Mesenchymal stem cell (in vitro differentiated cells and primary cell): ENCODE measurements at regions not wholly inside any gene's neighbourhood (a gene's known extent, or its start where the extent isn't known, plus 50 kb on each side); places are given as distances from the start of the nearest gene placed in this dataset.

Source experiments
- DNase-seq: peaks from one replicate; pipeline ENCODE4 v3.0.0-alpha.2; 2013
- H2AFZ ChIP-seq: one replicate; pipeline ENCODE4 v1.6.1; 2013; ENCODE audit warnings: low read depth, mild to moderate bottlenecking, control low read depth, inconsistent platforms, low read length, moderate library complexity
- H2AK5ac ChIP-seq: 2 replicates; pipeline ENCODE4 v1.6.1; 2013; ENCODE audit warnings: low read length, moderate library complexity, mild to moderate bottlenecking, inconsistent platforms; ENCODE audit not compliant: severe bottlenecking
- H2BK120ac ChIP-seq: one replicate; pipeline ENCODE4 v1.6.1; 2013; ENCODE audit warnings: low read depth, mild to moderate bottlenecking, inconsistent platforms, low read length, moderate library complexity
- H2BK12ac ChIP-seq, 2 experiments: one replicate each; pipeline ENCODE4 v1.6.1; 2013; ENCODE audit warnings: inconsistent platforms in 2 of 2, low read length in 2 of 2, mild to moderate bottlenecking in 2 of 2, moderate library complexity in 2 of 2, control low read depth in 1 of 2
- H2BK15ac ChIP-seq: one replicate; pipeline ENCODE4 v1.6.1; 2013; ENCODE audit warnings: mild to moderate bottlenecking, low read depth, inconsistent platforms; ENCODE audit not compliant: poor library complexity, severe bottlenecking
- H2BK5ac ChIP-seq: 2 replicates; pipeline ENCODE4 v1.6.1; 2013; ENCODE audit warnings: low read depth, mild to moderate bottlenecking, low read length, control low read depth, inconsistent platforms; ENCODE audit not compliant: poor library complexity, severe bottlenecking
- H3K14ac ChIP-seq, 2 experiments: one replicate each; pipeline ENCODE4 v1.6.1; 2013; ENCODE audit warnings: inconsistent platforms in 2 of 2, low read length in 2 of 2, control low read depth in 1 of 2, mild to moderate bottlenecking in 1 of 2, moderate library complexity in 1 of 2
- H3K18ac ChIP-seq, 2 experiments: one replicate each; pipeline ENCODE4 v1.6.1; 2013; ENCODE audit warnings: inconsistent platforms in 2 of 2, low read length in 2 of 2, control low read depth in 1 of 2, low read depth in 1 of 2, mild to moderate bottlenecking in 1 of 2
- H3K23ac ChIP-seq, 2 experiments: one replicate each; pipeline ENCODE4 v1.6.1; 2013; ENCODE audit warnings: inconsistent platforms in 2 of 2, low read length in 2 of 2, mild to moderate bottlenecking in 2 of 2, moderate library complexity in 2 of 2, control low read depth in 1 of 2
- H3K27ac ChIP-seq: 2 replicates; pipeline ENCODE4 v1.5.1; 2013; ENCODE audit warnings: mild to moderate bottlenecking, moderate library complexity, low read length, control low read depth, inconsistent platforms; ENCODE audit not compliant: poor library complexity, severe bottlenecking
- H3K27me3 ChIP-seq, 2 experiments: 2 replicates each; pipeline versions ENCODE4 v1.6.1 to v1.7.0; 2013; ENCODE audit warnings: low read length in 2 of 2, mild to moderate bottlenecking in 2 of 2, moderate library complexity in 2 of 2, control low read depth in 1 of 2, inconsistent platforms in 1 of 2; ENCODE audit not compliant: control insufficient read depth in 1 of 2, insufficient read depth in 1 of 2
- H3K36me3 ChIP-seq, 2 experiments: 2 replicates each; pipeline versions ENCODE4 v1.6.1 to v1.7.0; 2013; ENCODE audit warnings: low read length in 2 of 2, control low read depth in 1 of 2, inconsistent platforms in 1 of 2, low read depth in 1 of 2, mild to moderate bottlenecking in 1 of 2; ENCODE audit not compliant: insufficient read depth in 2 of 2, control insufficient read depth in 1 of 2
- H3K4ac ChIP-seq, 2 experiments: one replicate each; pipeline ENCODE4 v1.6.1; 2013; ENCODE audit warnings: inconsistent platforms in 2 of 2, low read length in 2 of 2, mild to moderate bottlenecking in 2 of 2, moderate library complexity in 2 of 2, control low read depth in 1 of 2, low read depth in 1 of 2
- H3K4me1 ChIP-seq: 2 replicates; pipeline ENCODE4 v1.6.1; 2013; ENCODE audit warnings: low read depth, low read length, control low read depth; ENCODE audit not compliant: control insufficient read depth, insufficient read depth
- H3K4me2 ChIP-seq: 2 replicates; pipeline ENCODE4 v1.6.1; 2013; ENCODE audit warnings: low read length, mild to moderate bottlenecking, inconsistent platforms; ENCODE audit not compliant: poor library complexity, severe bottlenecking
- H3K4me3 ChIP-seq, 2 experiments: 2 replicates each; pipeline versions ENCODE4 v1.5.1 to v1.7.0; 2013; ENCODE audit warnings: low read length in 2 of 2, mild to moderate bottlenecking in 2 of 2, control low read depth in 1 of 2, low read depth in 1 of 2; ENCODE audit not compliant: insufficient read depth in 1 of 2
- H3K79me1 ChIP-seq: replicated peaks from 2 replicates; pipeline ENCODE4 v1.6.1; 2013; ENCODE audit warnings: mild to moderate bottlenecking, control low read depth, low read length, inconsistent platforms; ENCODE audit not compliant: poor library complexity, severe bottlenecking
- H3K9ac ChIP-seq: 2 replicates; pipeline ENCODE4 v1.7.0; 2013; ENCODE audit warnings: mild to moderate bottlenecking, low read length, moderate library complexity
- H3K9me3 ChIP-seq: 2 replicates; pipeline ENCODE4 v1.7.0; 2013; ENCODE audit warnings: mild to moderate bottlenecking, low read length; ENCODE audit not compliant: control insufficient read depth
- H4K8ac ChIP-seq: one replicate; pipeline ENCODE4 v1.6.1; 2013; ENCODE audit warnings: inconsistent platforms, mild to moderate bottlenecking, low read length, moderate library complexity
- H4K91ac ChIP-seq: one replicate; pipeline ENCODE4 v1.6.1; 2013; ENCODE audit warnings: mild to moderate bottlenecking, low read length, inconsistent platforms
- WGBS: methylation state at CpG from one replicate; pipeline ENCODE4 v1.1.7; 2013; ENCODE audit warnings: mixed read lengths; 5-methylcytosine and 5-hydroxymethylcytosine counted together

- Histone ChIP-seq H3K14ac (no peak overlapping the region), H3K4me1 (no peaks in the 10 kb centered on the region), H3K36me3 (no peaks in the 10 kb centered on the region), H2AFZ (no peak overlapping the region), H3K23ac (no peak overlapping the region), H3K4ac (no peak overlapping the region), H2AK5ac (no peak overlapping the region), H3K79me1 (no peaks in the 10 kb centered on the region), H2BK5ac (no peak overlapping the region), H4K91ac (no peak overlapping the region), H3K18ac (no peak overlapping the region), H2BK120ac (no peak overlapping the region), H2BK12ac (no peak overlapping the region), H2BK15ac (no peak overlapping the region), H3K4me3 (no peak overlapping the region), H3K4me2 (no peak overlapping the region), H3K9ac (no peak overlapping the region), H3K9me3 (no peaks in the 10 kb centered on the region), H3K27me3 (no peaks in the 10 kb centered on the region), H4K8ac (no peak overlapping the region), H3K27ac (no peak overlapping the region)
- 100% methylated on average over 2 of the region's 4 CpGs for WGBS
- DNase-seq, result no peak
These were observed 137.1 kb upstream of the THBS1 start for GRCh38 chr15:39443659-39444219.

GRCh38 chr15:39444735-39445470 lies 136.0 kb upstream of the THBS1 start:
- Histone ChIP-seq H3K4me2 (no peak overlapping the region), H3K27ac (no peak overlapping the region), H3K4ac (no peak overlapping the region), H3K18ac (no peak overlapping the region), H3K27me3 (no peaks in the 10 kb centered on the region), H3K4me1 (no peaks in the 10 kb centered on the region), H3K23ac (no peak overlapping the region), H2AK5ac (no peak overlapping the region), H3K36me3 (no peaks in the 10 kb centered on the region), H3K4me3 (no peak overlapping the region), H2AFZ (no peak overlapping the region), H3K9ac (no peak overlapping the region), H4K8ac (no peak overlapping the region), H4K91ac (no peak overlapping the region), H3K79me1 (no peaks in the 10 kb centered on the region), H2BK120ac (no peak overlapping the region), H3K9me3 (no peaks in the 10 kb centered on the region), H2BK5ac (no peak overlapping the region), H3K14ac (no peak overlapping the region), H2BK12ac (peak overlapping the region in 1 of 2 experiments; percentile 40), H2BK15ac (no peak overlapping the region)
- 85% methylated on average over 11 of the region's 11 CpGs for WGBS
- no peak for DNase-seq

GRCh38 chr15:39445931-39446330 lies 134.9 kb upstream of the THBS1 start:
- WGBS, result 100% methylated on average over 1 of the region's 2 CpGs

GRCh38 chr15:39447346-39447745 lies 133.5 kb upstream of the THBS1 start:
- no peak for DNase-seq
- Histone ChIP-seq H3K4me2 (no peak overlapping the region), H2BK120ac (no peak overlapping the region), H3K36me3 (no peaks in the 10 kb centered on the region), H3K9me3 (no peaks in the 10 kb centered on the region), H3K23ac (no peak overlapping the region), H2BK15ac (no peak overlapping the region), H3K27me3 (no peaks in the 10 kb centered on the region), H3K27ac (no peak overlapping the region), H2BK12ac (no peak overlapping the region), H3K4ac (no peak overlapping the region), H4K91ac (no peak overlapping the region), H3K4me1 (no peaks in the 10 kb centered on the region), H2BK5ac (no peak overlapping the region), H2AFZ (no peak overlapping the region), H2AK5ac (no peak overlapping the region), H4K8ac (no peak overlapping the region), H3K18ac (no peak overlapping the region), H3K4me3 (no peak overlapping the region), H3K9ac (no peak overlapping the region), H3K79me1 (no peaks in the 10 kb centered on the region), H3K14ac (no peak overlapping the region)
- 88% methylated on average over 2 of the region's 2 CpGs for whole genome bisulfite sequencing

More at GRCh38 chr15:39445931-39446330, 134.9 kb upstream of the THBS1 start:
- H3K4me2 ChIP-seq, result no peak overlapping the region
- H2BK120ac ChIP-seq, result no peak overlapping the region
- no peak for DNase-seq
- no peak overlapping the region for H4K91ac ChIP-seq
- no peak overlapping the region for H3K14ac ChIP-seq
- H3K4ac ChIP-seq, result no peak overlapping the region
- no peak overlapping the region for H3K4me3 ChIP-seq
- H2AFZ ChIP-seq, result no peak overlapping the region
- no peaks in the 10 kb centered on the region for H3K27me3 ChIP-seq
- no peaks in the 10 kb centered on the region for H3K79me1 ChIP-seq
- no peak overlapping the region for H2BK15ac ChIP-seq
- H2AK5ac ChIP-seq, result no peak overlapping the region
- no peak overlapping the region for H3K18ac ChIP-seq
- H3K23ac ChIP-seq, result no peak overlapping the region
- no peak overlapping the region for H3K27ac ChIP-seq
- no peaks in the 10 kb centered on the region for H3K9me3 ChIP-seq
- H3K9ac ChIP-seq, result no peak overlapping the region
- H2BK5ac ChIP-seq, result no peak overlapping the region
- no peaks in the 10 kb centered on the region for H3K4me1 ChIP-seq
- no peaks in the 10 kb centered on the region for H3K36me3 ChIP-seq
- H2BK12ac ChIP-seq, result no peak overlapping the region
- no peak overlapping the region for H4K8ac ChIP-seq
